RWPE2 (cell line): ENCODE measurements at regions not wholly inside any gene's neighbourhood (a gene's known extent, or its start where the extent isn't known, plus 50 kb on each side); places are given as distances from the start of the nearest gene placed in this dataset.
A peak's percentile ranks its signal among the peaks of the same experiment; 100 is the strongest.

ENCODE experiments used
- ATAC-seq: fragments of 200-7000 bp; cut with Tn5 transposase; 3 replicates; pipeline ENCODE4 v1.9.1; 2021; ENCODE audit warnings: low read depth
- DNase-seq: peaks from one replicate; pipeline ENCODE4 v3.0.0-alpha.2; 2020; ENCODE audit warnings: low spot score
- H3K27ac ChIP-seq: fragments of 450-650 bp; 2 replicates; pipeline ENCODE4 v1.5.1; 2017; ENCODE audit warnings: mild to moderate bottlenecking; ENCODE audit not compliant: poor library complexity, severe bottlenecking
- H3K27me3 ChIP-seq: fragments of 250-450 bp; sonication (Bioruptor Pico); 2 replicates; pipeline ENCODE4 v1.5.1; 2021; ENCODE audit warnings: mild to moderate bottlenecking, moderate library complexity; ENCODE audit not compliant: insufficient read depth, poor library complexity, severe bottlenecking
- H3K36me3 ChIP-seq: fragments of 250-450 bp; sonication (Bioruptor Pico); 2 replicates; pipeline ENCODE4 v1.5.1; 2020; ENCODE audit warnings: low read depth, mild to moderate bottlenecking, moderate library complexity
- H3K4me1 ChIP-seq: fragments of 250-450 bp; sonication (Bioruptor Pico); 2 replicates; pipeline ENCODE4 v1.5.1; 2021; ENCODE audit warnings: mild to moderate bottlenecking, moderate library complexity; ENCODE audit not compliant: insufficient read depth, poor library complexity, severe bottlenecking
- H3K4me3 ChIP-seq: fragments of 250-450 bp; sonication (Bioruptor Pico); 2 replicates; pipeline ENCODE4 v1.5.1; 2021; ENCODE audit warnings: mild to moderate bottlenecking, moderate library complexity; ENCODE audit not compliant: severe bottlenecking
- H3K9me3 ChIP-seq: fragments of 250-450 bp; sonication (Bioruptor Pico); 2 replicates; pipeline ENCODE4 v1.5.1; 2021; ENCODE audit warnings: mild to moderate bottlenecking, moderate library complexity; ENCODE audit not compliant: severe bottlenecking
- CTCF ChIP-seq: fragments of 450-650 bp; IDR thresholded peaks from one replicate; pipeline ENCODE4 v1.5.1; 2017; ENCODE audit warnings: mild to moderate bottlenecking, moderate library complexity; ENCODE audit not compliant: poor library complexity, severe bottlenecking

- H3K27me3 ChIP-seq, result peaks cover 7% of the 10 kb centered on the region
Measured at GRCh38 chr5:101915554-101915953, 380.5 kb downstream of the SLCO4C1 start.

GRCh38 chr5:101904736-101905135 lies 391.3 kb downstream of the SLCO4C1 start:
- no peak overlapping the region for H3K27ac ChIP-seq
- H3K27me3 ChIP-seq, result peaks cover 4% of the 10 kb centered on the region
- no peak for TF ChIP-seq CTCF
- no peak overlapping the region for H3K4me3 ChIP-seq
- H3K4me1 ChIP-seq, result no peaks in the 10 kb centered on the region
- H3K36me3 ChIP-seq, result no peaks in the 10 kb centered on the region
- DNase-seq (no peak), ATAC-seq (no peak)
- no peaks in the 10 kb centered on the region for H3K9me3 ChIP-seq

More at GRCh38 chr5:101915554-101915953, 380.5 kb downstream of the SLCO4C1 start:
- Histone ChIP-seq H3K4me1 (no peaks in the 10 kb centered on the region), H3K36me3 (no peaks in the 10 kb centered on the region), H3K9me3 (no peaks in the 10 kb centered on the region), H3K27ac (no peak overlapping the region), H3K4me3 (no peak overlapping the region)
- TF ChIP-seq CTCF, result no peak
- DNase-seq (no peak), ATAC-seq (peak; percentile 83)

GRCh38 chr5:101897914-101898313 lies 398.2 kb downstream of the SLCO4C1 start:
- no peak for DNase-seq

GRCh38 chr5:101894985-101895384 lies 401.1 kb downstream of the SLCO4C1 start:
- no peaks in the 10 kb centered on the region for H3K27me3 ChIP-seq
- ATAC-seq, result no peak
- H3K9me3 ChIP-seq, result no peaks in the 10 kb centered on the region
- TF ChIP-seq CTCF, result no peak
- H3K4me3 ChIP-seq, result no peak overlapping the region
- no peak overlapping the region for H3K27ac ChIP-seq
- H3K36me3 ChIP-seq, result no peaks in the 10 kb centered on the region
- no peaks in the 10 kb centered on the region for H3K4me1 ChIP-seq
- no peak for DNase-seq

More at GRCh38 chr5:101897914-101898313, 398.2 kb downstream of the SLCO4C1 start:
- ATAC-seq, result peak; percentile 25; the same call in 1 of the 3 replicates
- H3K4me3 ChIP-seq, result no peak overlapping the region
- no peaks in the 10 kb centered on the region for H3K36me3 ChIP-seq
- no peak overlapping the region for H3K27ac ChIP-seq
- H3K4me1 ChIP-seq, result no peaks in the 10 kb centered on the region
- TF ChIP-seq CTCF, result no peak
- peaks cover 4% of the 10 kb centered on the region for H3K27me3 ChIP-seq
- H3K9me3 ChIP-seq, result no peaks in the 10 kb centered on the region

- no peaks in the 10 kb centered on the region for H3K27me3 ChIP-seq
- H3K9me3 ChIP-seq, result no peaks in the 10 kb centered on the region
- no peak overlapping the region for H3K27ac ChIP-seq
- no peak for TF ChIP-seq CTCF
- ATAC-seq, result no peak
- H3K4me3 ChIP-seq, result no peak overlapping the region
- no peaks in the 10 kb centered on the region for H3K4me1 ChIP-seq
- H3K36me3 ChIP-seq, result no peaks in the 10 kb centered on the region
- DNase-seq, result no peak
Measured at GRCh38 chr5:101878190-101878589, 417.9 kb downstream of the SLCO4C1 start.
